ENCODE measurements at regions not wholly inside any gene's neighbourhood (a gene's known extent, or its start where the extent isn't known, plus 50 kb on each side); places are given as distances from the start of the nearest gene placed in this dataset.
A peak's percentile ranks its signal among the peaks of the same experiment; 100 is the strongest.

- H3K4me3 ChIP-seq (ENCODE audit: low read depth, low read length) = no peak overlapping the region
These were observed 76.5 kb downstream of the RPLP1 start for GRCh38 chr15:69529141-69529540.

GRCh38 chr15:69529961-69530633 is 77.5 kb downstream of the RPLP1 start:
- no peak overlapping the region for H3K4me3 ChIP-seq (ENCODE audit: low read depth, low read length)
- DNase-seq (ENCODE audit: low read depth) = no peak

More at GRCh38 chr15:69529141-69529540, 76.5 kb downstream of the RPLP1 start:
- no peak for DNase-seq (ENCODE audit: low read depth)

- no peak for DNase-seq (ENCODE audit: low read depth)
- H3K4me3 ChIP-seq (ENCODE audit: low read depth, low read length) = no peak overlapping the region
These were observed 78.5 kb downstream of the RPLP1 start for GRCh38 chr15:69530991-69531664.

- no peak overlapping the region for H3K4me3 ChIP-seq (ENCODE audit: low read depth, low read length)
- DNase-seq (ENCODE audit: low read depth) = no peak
These were observed 79.0 kb downstream of the RPLP1 start for GRCh38 chr15:69531665-69532027.

GRCh38 chr15:69532066-69532465 is 79.4 kb downstream of the RPLP1 start:
- DNase-seq (ENCODE audit: low read depth) = no peak
- no peak overlapping the region for H3K4me3 ChIP-seq (ENCODE audit: low read depth, low read length)

GRCh38 chr15:69532856-69533255 is 80.2 kb downstream of the RPLP1 start:
- no peak for DNase-seq (ENCODE audit: low read depth)
- no peak overlapping the region for H3K4me3 ChIP-seq (ENCODE audit: low read depth, low read length)

- H3K4me3 ChIP-seq (ENCODE audit: low read depth, low read length) = no peak overlapping the region
- no peak for DNase-seq (ENCODE audit: low read depth)
These were observed 80.9 kb downstream of the RPLP1 start for GRCh38 chr15:69533522-69533921.

- peak; percentile 23 for DNase-seq (ENCODE audit: low read depth)
- no peak overlapping the region for H3K4me3 ChIP-seq (ENCODE audit: low read depth, low read length)
These were observed 82.6 kb downstream of the RPLP1 start for GRCh38 chr15:69535101-69535638.

- DNase-seq (ENCODE audit: low read depth) = no peak
- H3K4me3 ChIP-seq (ENCODE audit: low read depth, low read length) = no peak overlapping the region
These were observed 83.4 kb downstream of the RPLP1 start for GRCh38 chr15:69535998-69536397.

- no peak overlapping the region for H3K4me3 ChIP-seq (ENCODE audit: low read depth, low read length)
- DNase-seq (ENCODE audit: low read depth) = no peak
These were observed 84.3 kb downstream of the RPLP1 start for GRCh38 chr15:69536726-69537512.

GRCh38 chr15:69537901-69538300 is 85.3 kb downstream of the RPLP1 start:
- peak; percentile 28 for DNase-seq (ENCODE audit: low read depth)
- H3K4me3 ChIP-seq (ENCODE audit: low read depth, low read length) = no peak overlapping the region

GRCh38 chr15:69538379-69538778 is 85.8 kb downstream of the RPLP1 start:
- no peak overlapping the region for H3K4me3 ChIP-seq (ENCODE audit: low read depth, low read length)
- no peak for DNase-seq (ENCODE audit: low read depth)

- no peak for DNase-seq (ENCODE audit: low read depth)
- H3K4me3 ChIP-seq (ENCODE audit: low read depth, low read length) = no peak overlapping the region
These were observed 86.7 kb downstream of the RPLP1 start for GRCh38 chr15:69539345-69539744.

GRCh38 chr15:69540622-69541021 is 88.0 kb downstream of the RPLP1 start:
- H3K4me3 ChIP-seq (ENCODE audit: low read depth, low read length) = no peak overlapping the region
- peak; percentile 67 for DNase-seq (ENCODE audit: low read depth)

- no peak overlapping the region for H3K4me3 ChIP-seq (ENCODE audit: low read depth, low read length)
- no peak for DNase-seq (ENCODE audit: low read depth)
These were observed 89.4 kb downstream of the RPLP1 start for GRCh38 chr15:69542028-69542427.

- no peak overlapping the region for H3K4me3 ChIP-seq (ENCODE audit: low read depth, low read length)
- no peak for DNase-seq (ENCODE audit: low read depth)
These were observed 91.2 kb downstream of the RPLP1 start for GRCh38 chr15:69543681-69544364.

GRCh38 chr15:69544365-69545113 is 91.9 kb downstream of the RPLP1 start:
- no peak overlapping the region for H3K4me3 ChIP-seq (ENCODE audit: low read depth, low read length)
- no peak for DNase-seq (ENCODE audit: low read depth)

GRCh38 chr15:69546182-69546581 is 93.6 kb downstream of the RPLP1 start:
- DNase-seq (ENCODE audit: low read depth) = no peak

More at GRCh38 chr15:69546182-69546581, 93.6 kb downstream of the RPLP1 start:
- no peak overlapping the region for H3K4me3 ChIP-seq (ENCODE audit: low read depth, low read length)
